Upper lobe of left lung (tissue), 6 donors: ENCODE measurements at regions not wholly inside any gene's neighbourhood (a gene's known extent, or its start where the extent isn't known, plus 50 kb on each side); places are given as distances from the start of the nearest gene placed in this dataset.

ENCODE experiments used
- ATAC-seq, 2 donors: fragments of 200-7000 bp; cut with Tn5 transposase; one replicate each; pipeline ENCODE4 v1.9.1; 2022; ENCODE audit warnings: mild to moderate bottlenecking in 2 of 2, moderate library complexity in 2 of 2; ENCODE audit not compliant: low FRiP score in 2 of 2
- DNase-seq, 2 donors: peaks; one replicate each; pipeline ENCODE4 v3.0.0-alpha.2; 2019 to 2020
- H3K27ac ChIP-seq, 4 donors: fragments of 200-600 bp; sonication (generic); one replicate each; pipeline ENCODE4 v1.5.1; 2016 to 2019
- H3K27me3 ChIP-seq, 4 donors: fragments of 200-600 bp; sonication (generic); one replicate each; pipeline ENCODE4 v1.5.1; 2017 to 2019
- H3K36me3 ChIP-seq, 4 donors: fragments of 200-600 bp; sonication (generic); one replicate each; pipeline ENCODE4 v1.5.1; 2016 to 2019
- H3K4me1 ChIP-seq, 4 donors: fragments of 200-600 bp; sonication (generic); one replicate each; pipeline ENCODE4 v1.5.1; 2018 to 2019
- H3K4me3 ChIP-seq, 4 donors: fragments of 200-600 bp; sonication (generic); one replicate each; pipeline ENCODE4 v1.5.1; 2017 to 2019; ENCODE audit warnings: mild to moderate bottlenecking in 2 of 4, moderate library complexity in 1 of 4
- H3K9me3 ChIP-seq, 4 donors: fragments of 200-600 bp; sonication (generic); one replicate each; pipeline ENCODE4 v1.5.1; 2018 to 2019
- EP300 ChIP-seq, 4 donors: sonication (generic); formaldehyde crosslinking; IDR thresholded peaks; one replicate each; pipeline ENCODE4 v1.5.1; 2017; ENCODE audit warnings: antibody characterized with exemption in 4 of 4, control low read depth in 2 of 4
- POLR2A ChIP-seq, 4 donors: fragments of 450-650 bp; IDR thresholded peaks; one replicate each; pipeline ENCODE4 v1.5.1; 2016 to 2017; ENCODE audit warnings: antibody characterized with exemption in 4 of 4, mild to moderate bottlenecking in 2 of 4
- POLR2AphosphoS5 ChIP-seq, 2 donors: sonication (generic); formaldehyde crosslinking; IDR thresholded peaks; one replicate each; pipeline ENCODE4 v1.5.1; 2017; ENCODE audit warnings: antibody characterized with exemption in 2 of 2
- WGBS, 2 donors: methylation state at CpG; one replicate each; pipeline ENCODE4 v1.1.5; 2017 to 2018; 5-methylcytosine and 5-hydroxymethylcytosine counted together
- TF ChIP-seq, protein P1 (sequence below), 6 experiments: fragments of 450-650 bp in 4 of 6; fragments of 200-600 bp in 2 of 6; sonication (generic) in 2 of 6; IDR thresholded peaks; one replicate each; pipeline ENCODE4 v1.5.1; 2016 to 2019; ENCODE audit warnings: antibody characterized with exemption in 6 of 6
- donor health status: DM: no; HTN: no; CAD: no; lungs with moderate emphysema.
- donor health status: DM: no; HTN: yes; CAD: no; lungs with severe emphysema.

DNA sequence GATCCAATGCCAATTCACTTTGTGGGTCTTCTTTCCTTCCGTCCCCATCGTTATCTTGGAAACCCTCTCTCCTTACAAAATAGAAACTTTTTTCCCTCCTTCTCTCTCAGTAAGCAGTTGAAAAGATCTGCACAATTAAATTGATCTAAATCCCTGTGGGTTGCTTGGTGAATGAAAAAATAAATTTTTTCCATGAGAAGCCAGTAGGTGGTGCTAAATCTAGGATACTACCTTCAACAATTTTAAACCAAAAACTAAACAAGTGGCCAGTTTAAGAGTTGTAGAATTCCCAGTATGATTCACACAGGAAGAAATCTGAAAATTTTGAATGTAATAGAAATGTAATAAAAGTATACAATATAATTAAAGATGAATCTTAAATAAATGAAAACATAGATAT lies 990.3 kb upstream of the ZNF722 start:
- Histone ChIP-seq H3K27ac (no peak overlapping the region), H3K4me3 (no peak overlapping the region), H3K4me1 (no peaks in the 10 kb centered on the region), H3K27me3 (no peaks in the 10 kb centered on the region), H3K9me3 (peaks cover 0 to 3% (median 0%) of the 10 kb centered on the region in 4 donors), H3K36me3 (no peaks in the 10 kb centered on the region)
- no peak for TF ChIP-seq POLR2AphosphoS5 (IDR thresholded peaks at IDR 0.05)
- no peak for ATAC-seq
- WGBS, 2 donors, result 43 to 55% methylated on average over 2 of the region's 2 CpGs
- no peak for DNase-seq

DNA sequence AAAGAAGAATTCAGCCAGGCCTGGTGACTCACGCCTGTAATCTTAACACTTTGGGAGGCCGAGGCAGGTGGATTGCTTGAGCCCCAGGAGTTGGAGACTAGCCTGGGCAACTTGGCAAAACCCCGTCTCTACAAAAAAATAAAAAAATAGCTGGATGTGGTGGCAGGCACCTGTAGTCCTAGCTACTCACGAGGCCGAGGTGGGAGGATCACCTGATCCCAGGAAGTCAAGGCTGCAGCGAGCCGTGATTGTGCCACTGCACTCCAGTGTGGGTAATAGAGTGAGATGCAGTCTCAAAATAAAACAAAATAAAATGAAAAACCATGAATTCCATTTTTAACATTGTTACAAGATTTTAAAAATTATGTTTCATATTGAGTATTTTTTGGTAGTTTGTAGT lies 988.9 kb upstream of the ZNF722 start:
- no peak overlapping the region for H3K4me3 ChIP-seq
- no peak for ATAC-seq
- no peak overlapping the region for H3K27ac ChIP-seq
- no peak for DNase-seq
- TF ChIP-seq EP300 (IDR thresholded peaks at IDR 0.05) (no peak), POLR2A (IDR thresholded peaks at IDR 0.05) (no peak), POLR2AphosphoS5 (IDR thresholded peaks at IDR 0.05) (no peak)
- TF ChIP-seq, protein P1, sequence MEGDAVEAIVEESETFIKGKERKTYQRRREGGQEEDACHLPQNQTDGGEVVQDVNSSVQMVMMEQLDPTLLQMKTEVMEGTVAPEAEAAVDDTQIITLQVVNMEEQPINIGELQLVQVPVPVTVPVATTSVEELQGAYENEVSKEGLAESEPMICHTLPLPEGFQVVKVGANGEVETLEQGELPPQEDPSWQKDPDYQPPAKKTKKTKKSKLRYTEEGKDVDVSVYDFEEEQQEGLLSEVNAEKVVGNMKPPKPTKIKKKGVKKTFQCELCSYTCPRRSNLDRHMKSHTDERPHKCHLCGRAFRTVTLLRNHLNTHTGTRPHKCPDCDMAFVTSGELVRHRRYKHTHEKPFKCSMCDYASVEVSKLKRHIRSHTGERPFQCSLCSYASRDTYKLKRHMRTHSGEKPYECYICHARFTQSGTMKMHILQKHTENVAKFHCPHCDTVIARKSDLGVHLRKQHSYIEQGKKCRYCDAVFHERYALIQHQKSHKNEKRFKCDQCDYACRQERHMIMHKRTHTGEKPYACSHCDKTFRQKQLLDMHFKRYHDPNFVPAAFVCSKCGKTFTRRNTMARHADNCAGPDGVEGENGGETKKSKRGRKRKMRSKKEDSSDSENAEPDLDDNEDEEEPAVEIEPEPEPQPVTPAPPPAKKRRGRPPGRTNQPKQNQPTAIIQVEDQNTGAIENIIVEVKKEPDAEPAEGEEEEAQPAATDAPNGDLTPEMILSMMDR (IDR thresholded peaks at IDR 0.05), result no peak
- H3K4me1 ChIP-seq, result no peaks in the 10 kb centered on the region
- H3K36me3 ChIP-seq, result no peaks in the 10 kb centered on the region
- peaks cover 0 to 3% (median 0%) of the 10 kb centered on the region in 4 donors for H3K9me3 ChIP-seq
- WGBS, 2 donors, result 70 to 81% methylated on average over 7 of the region's 7 CpGs
- no peaks in the 10 kb centered on the region for H3K27me3 ChIP-seq

DNA sequence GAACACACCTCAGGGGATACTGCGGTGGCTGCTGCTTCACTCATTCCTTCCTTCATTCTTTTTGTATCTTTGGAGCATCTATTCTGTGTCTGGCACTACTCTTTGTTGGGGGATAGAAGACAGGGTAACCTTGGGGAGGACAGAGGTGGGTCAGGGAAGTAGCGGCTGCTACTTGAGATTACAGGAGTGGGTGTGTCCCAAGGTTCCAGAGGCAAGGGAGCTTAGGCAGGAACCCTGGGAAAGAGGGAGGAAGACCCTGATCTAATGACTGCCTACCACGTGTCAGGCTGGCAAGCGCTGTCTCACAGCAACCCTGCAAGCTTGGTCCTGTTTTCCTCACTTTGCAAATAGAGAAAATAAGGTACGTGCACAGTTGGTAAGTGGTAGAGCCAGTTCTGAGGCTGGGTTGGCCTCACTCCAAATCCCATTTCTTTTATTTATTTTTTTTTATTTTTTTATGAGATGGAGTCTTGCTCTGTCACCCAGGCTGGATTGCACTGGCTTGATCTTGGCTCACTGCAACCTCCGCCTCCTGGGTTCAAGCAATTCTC lies 985.9 kb upstream of the ZNF722 start:
- DNase-seq (no peak), ATAC-seq (peak; percentile 42 to 62)
- H3K27ac ChIP-seq, result no peak overlapping the region
- WGBS, 2 donors, result 48 to 55% methylated on average over 6 of the region's 6 CpGs
- TF ChIP-seq POLR2A (IDR thresholded peaks at IDR 0.05), result no peak
- TF ChIP-seq POLR2AphosphoS5 (IDR thresholded peaks at IDR 0.05), result no peak
- TF ChIP-seq, protein P1 (IDR thresholded peaks at IDR 0.05), result no peak
- no peak for TF ChIP-seq EP300 (IDR thresholded peaks at IDR 0.05)
- H3K27me3 ChIP-seq, result no peaks in the 10 kb centered on the region
- H3K4me3 ChIP-seq, result no peak overlapping the region
- H3K4me1 ChIP-seq, result no peaks in the 10 kb centered on the region
- H3K36me3 ChIP-seq, result no peaks in the 10 kb centered on the region
- H3K9me3 ChIP-seq, result peaks cover 0 to 3% (median 0%) of the 10 kb centered on the region in 4 donors

DNA sequence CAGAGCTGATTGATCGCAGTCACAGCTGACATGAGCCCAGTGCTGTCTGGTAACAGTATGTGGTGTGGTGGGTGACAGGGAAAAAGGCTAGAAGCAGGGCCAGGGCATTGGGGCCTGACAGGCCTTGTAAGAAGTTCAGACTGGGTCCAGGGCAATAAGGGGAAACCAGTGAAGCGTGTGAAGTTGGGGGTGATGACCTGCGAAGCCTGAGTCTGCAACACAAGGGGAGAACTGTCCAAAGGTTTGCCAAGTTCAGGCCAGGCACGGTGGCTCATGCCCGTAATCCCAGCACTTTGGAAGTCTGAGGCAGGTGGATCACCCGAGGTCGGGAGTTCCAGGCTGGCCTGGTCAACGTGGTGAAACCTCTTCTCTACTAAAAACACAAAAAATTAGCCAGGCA lies 983.9 kb upstream of the ZNF722 start:
- WGBS, 2 donors, result 72 to 77% methylated on average over 8 of the region's 8 CpGs
- Histone ChIP-seq H3K27me3 (no peaks in the 10 kb centered on the region), H3K4me3 (no peak overlapping the region), H3K36me3 (no peaks in the 10 kb centered on the region), H3K9me3 (peaks cover 0 to 3% (median 1%) of the 10 kb centered on the region in 4 donors), H3K27ac (no peak overlapping the region), H3K4me1 (no peaks in the 10 kb centered on the region)
- TF ChIP-seq, protein P1 (IDR thresholded peaks at IDR 0.05), result no peak
- TF ChIP-seq POLR2A (IDR thresholded peaks at IDR 0.05), result no peak
- no peak for TF ChIP-seq POLR2AphosphoS5 (IDR thresholded peaks at IDR 0.05)
- no peak for TF ChIP-seq EP300 (IDR thresholded peaks at IDR 0.05)
- no peak for DNase-seq
- no peak for ATAC-seq

DNA sequence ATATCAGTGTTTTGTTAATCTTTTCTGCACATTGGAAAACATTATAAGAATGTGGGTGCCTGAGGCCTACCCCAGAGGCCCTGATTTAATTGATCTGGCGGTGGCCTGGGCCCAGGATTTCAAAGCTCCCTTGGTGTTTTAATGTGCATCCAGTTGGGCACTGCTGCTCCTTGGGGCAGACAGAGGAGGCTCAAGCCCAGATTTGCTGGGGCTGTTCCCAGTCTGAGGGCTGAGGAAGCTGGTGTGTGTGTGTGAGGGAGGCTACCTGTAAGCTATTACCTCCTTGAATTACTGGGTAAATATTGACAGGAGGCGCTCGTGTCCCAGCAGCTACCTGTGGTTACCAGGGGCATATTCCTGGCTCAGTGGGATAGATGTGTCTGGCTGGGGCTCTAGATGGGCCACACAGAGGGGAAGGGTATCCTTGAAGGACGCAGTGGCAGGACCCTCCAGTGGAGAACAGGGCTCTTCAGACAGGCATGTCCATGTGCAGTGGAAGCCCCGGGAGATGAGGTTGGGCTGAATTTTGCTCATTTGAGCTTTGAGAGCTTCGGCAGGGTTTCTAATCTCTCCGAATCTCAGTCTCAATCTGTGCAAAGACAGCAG lies 975.4 kb upstream of the ZNF722 start:
- H3K9me3 ChIP-seq, result peaks cover 0 to 5% (median under 1%) of the 10 kb centered on the region in 4 donors
- TF ChIP-seq POLR2AphosphoS5 (IDR thresholded peaks at IDR 0.05) (no peak), EP300 (IDR thresholded peaks at IDR 0.05) (no peak), POLR2A (IDR thresholded peaks at IDR 0.05) (no peak)
- TF ChIP-seq, protein P1 (IDR thresholded peaks at IDR 0.05), result no peak
- no peak overlapping the region for H3K4me3 ChIP-seq
- 81% methylated on average over 7 of the region's 7 CpGs; no CpG with 5 or more reads in 1 of the 2 donors for WGBS, 2 donors
- ATAC-seq (peak in 1 of 2 donors; percentile 53), DNase-seq (no peak)
- H3K27me3 ChIP-seq, result no peaks in the 10 kb centered on the region
- H3K4me1 ChIP-seq, result no peaks in the 10 kb centered on the region
- H3K36me3 ChIP-seq, result no peaks in the 10 kb centered on the region
- no peak overlapping the region for H3K27ac ChIP-seq
